NCI-H1436 (cell line): ENCODE measurements at regions not wholly inside any gene's neighbourhood (a gene's known extent, or its start where the extent isn't known, plus 50 kb on each side); places are given as distances from the start of the nearest gene placed in this dataset.
"Not testable (repeated sequence)": the region's sequence is repeated elsewhere in the genome, so short reads cannot be mapped to it uniquely, and the experiment has no call there.

ENCODE experiments used
- DNase-seq: peaks from one replicate; lab custom pipeline; 2025; lab: John Stamatoyannopoulos, UW

- DNase-seq, result no peak
These were observed 277.9 kb upstream of the IRAK1BP1 start for GRCh38 chr6:78589436-78589835.

- no peak for DNase-seq
These were observed 273.3 kb upstream of the IRAK1BP1 start for GRCh38 chr6:78593898-78594667.

GRCh38 chr6:78594668-78595066 is 272.7 kb upstream of the IRAK1BP1 start:
- DNase-seq, result no peak

GRCh38 chr6:78597966-78598365 is 269.4 kb upstream of the IRAK1BP1 start:
- DNase-seq, result no peak

- DNase-seq, result no peak
These were observed 268.4 kb upstream of the IRAK1BP1 start for GRCh38 chr6:78598966-78599365.

GRCh38 chr6:78599526-78599925 is 267.8 kb upstream of the IRAK1BP1 start:
- DNase-seq, result no peak

- DNase-seq, result no peak
These were observed 261.4 kb upstream of the IRAK1BP1 start for GRCh38 chr6:78605909-78606446.

- no peak for DNase-seq
These were observed 260.2 kb upstream of the IRAK1BP1 start for GRCh38 chr6:78607189-78607588.

- no peak for DNase-seq
These were observed 256.2 kb upstream of the IRAK1BP1 start for GRCh38 chr6:78611102-78611620.

- DNase-seq, result peak; percentile 0
These were observed 255.4 kb upstream of the IRAK1BP1 start for GRCh38 chr6:78611886-78612480.

- no peak for DNase-seq
These were observed 252.4 kb upstream of the IRAK1BP1 start for GRCh38 chr6:78614961-78615360.

- no peak for DNase-seq
These were observed 251.9 kb upstream of the IRAK1BP1 start for GRCh38 chr6:78615430-78615904.

- no peak for DNase-seq
These were observed 248.4 kb upstream of the IRAK1BP1 start for GRCh38 chr6:78618970-78619369.

- DNase-seq, result no peak
These were observed 243.8 kb upstream of the IRAK1BP1 start for GRCh38 chr6:78623554-78623953.

- no peak for DNase-seq
These were observed 238.1 kb upstream of the IRAK1BP1 start for GRCh38 chr6:78629154-78629721.

GRCh38 chr6:78629836-78630235 is 237.5 kb upstream of the IRAK1BP1 start:
- DNase-seq, result no peak

- DNase-seq, result no peak
These were observed 235.4 kb upstream of the IRAK1BP1 start for GRCh38 chr6:78631976-78632375.

- DNase-seq, result no peak
These were observed 227.9 kb upstream of the IRAK1BP1 start for GRCh38 chr6:78639111-78640110.

GRCh38 chr6:78643976-78644375 is 223.4 kb upstream of the IRAK1BP1 start:
- not testable (repeated sequence) for DNase-seq

GRCh38 chr6:78646542-78647415 is 220.6 kb upstream of the IRAK1BP1 start:
- DNase-seq, result not testable (repeated sequence)
